Stimulated activated naive CD4-positive, alpha-beta T cell treated with Interleukin-2 at 50 U/mL for 16 hours (primary cell): ENCODE measurements at regions not wholly inside any gene's neighbourhood (a gene's known extent, or its start where the extent isn't known, plus 50 kb on each side); places are given as distances from the start of the nearest gene placed in this dataset.
"Not testable (repeated sequence)": the region's sequence is repeated elsewhere in the genome, so short reads cannot be mapped to it uniquely, and the experiment has no call there.

ENCODE experiments used
- DNase-seq: peaks from one replicate; lab custom pipeline; 2025; lab: John Stamatoyannopoulos, UW

DNA sequence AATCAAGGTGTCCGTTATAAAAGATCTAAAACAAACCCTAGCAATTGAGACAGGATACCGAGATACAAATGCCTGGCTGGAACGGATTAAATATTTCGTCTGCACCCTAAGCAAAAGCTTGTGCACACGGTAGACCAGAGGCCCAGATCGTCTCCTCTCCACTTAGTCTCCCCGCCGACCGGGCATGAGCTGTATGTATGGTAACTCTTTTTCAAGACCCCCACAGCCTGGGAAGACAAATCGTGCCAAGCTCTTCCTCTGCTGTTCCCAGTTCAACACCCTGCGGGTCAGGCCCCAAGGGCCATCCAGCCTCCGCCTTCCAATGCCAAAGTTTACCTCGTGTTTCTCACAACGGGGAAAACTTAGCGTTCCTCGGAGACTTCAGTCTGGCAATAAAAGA lies 285.7 kb upstream of the GALNT17 start:
- DNase-seq, result no peak

DNA sequence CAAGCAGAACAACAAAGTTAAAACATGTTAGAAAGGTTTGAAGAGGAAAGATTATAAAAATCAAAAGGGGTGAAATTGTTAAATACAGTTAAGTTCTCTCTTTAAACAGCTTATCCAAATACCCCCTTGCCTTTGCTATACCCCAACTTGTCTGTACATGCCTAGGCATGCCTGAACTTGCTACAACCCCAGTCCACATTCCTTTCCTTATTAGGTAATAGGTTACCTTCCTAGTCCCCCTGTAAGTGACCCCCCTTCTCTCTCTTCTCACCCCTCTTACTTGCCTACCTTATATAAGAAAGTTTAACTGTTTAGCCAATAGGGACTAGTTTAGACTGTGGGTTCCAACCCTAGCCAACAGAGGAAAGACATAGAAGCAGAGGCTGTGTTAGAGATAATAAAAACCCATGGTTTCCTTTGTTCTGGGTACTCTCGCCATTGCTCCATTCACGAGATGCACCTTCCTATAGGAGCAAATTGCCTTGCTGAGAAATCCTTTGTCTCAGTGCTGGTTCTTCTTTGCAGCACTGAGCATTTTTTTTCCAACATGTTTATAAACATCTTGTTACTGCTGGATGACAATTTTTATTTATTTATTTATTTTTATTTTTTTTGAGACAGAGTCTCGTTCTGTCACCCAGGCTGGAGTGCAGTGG lies 282.2 kb upstream of the GALNT17 start:
- no peak for DNase-seq

- DNase-seq, result no peak
These were observed 276.6 kb upstream of the GALNT17 start for GRCh38 chr7:70855373-70855772.

DNA sequence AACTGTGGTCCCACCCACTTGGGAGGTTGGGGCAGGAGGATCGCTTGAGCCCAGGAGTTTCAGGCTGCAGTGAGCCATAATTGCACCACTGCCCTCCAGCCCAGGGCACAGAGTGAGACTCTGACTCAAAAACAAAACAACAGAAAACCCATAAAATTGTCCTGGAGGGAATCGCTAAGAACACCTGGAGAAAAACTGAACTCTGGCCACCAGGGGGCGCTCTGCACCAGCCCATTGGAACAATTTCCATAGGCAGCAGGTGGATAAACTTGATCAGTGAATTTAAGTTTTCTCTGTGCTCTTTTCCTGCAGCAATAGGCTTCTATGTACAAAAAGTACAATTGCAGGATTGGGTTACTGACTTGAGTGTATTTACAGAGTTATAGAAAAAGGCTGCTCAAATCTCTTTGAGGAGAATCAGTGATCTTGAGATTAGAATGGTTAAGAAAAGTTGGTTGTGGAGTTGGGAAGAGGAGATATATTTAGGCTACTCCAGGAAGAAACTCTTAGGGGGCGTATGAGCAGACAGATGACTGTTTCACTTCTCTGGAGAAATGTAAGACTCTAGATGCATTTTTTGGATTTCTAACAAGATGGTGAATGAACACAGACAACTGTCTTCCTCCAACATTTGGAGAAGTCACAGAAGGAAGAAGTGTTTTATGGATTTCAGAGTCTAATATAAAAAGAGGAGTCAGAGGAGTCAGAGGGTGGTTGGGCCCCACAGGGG lies 274.9 kb upstream of the GALNT17 start:
- DNase-seq, result peak; percentile 24

GRCh38 chr7:70857793-70858545 lies 274.0 kb upstream of the GALNT17 start:
- DNase-seq, result no peak

DNA sequence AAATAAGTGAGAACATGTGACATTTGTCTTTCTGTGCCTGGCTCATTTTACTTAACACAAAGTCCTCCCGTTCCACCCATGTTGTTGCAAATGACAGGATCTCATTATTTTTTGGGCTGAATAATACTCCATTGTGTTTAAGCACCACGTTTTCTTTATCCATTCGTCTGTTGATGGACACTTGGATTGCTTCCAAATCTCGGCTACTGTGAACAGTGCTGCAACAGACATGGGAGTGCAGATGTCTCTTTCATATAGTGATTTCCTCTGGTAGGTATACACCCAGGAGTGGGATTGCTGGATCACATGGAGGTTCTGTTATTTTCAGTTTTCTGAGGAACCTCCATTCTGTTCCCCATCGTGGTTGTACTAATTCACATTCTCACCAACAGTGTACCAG lies 264.4 kb upstream of the GALNT17 start:
- DNase-seq, result no peak

GRCh38 chr7:70870349-70870748 lies 261.6 kb upstream of the GALNT17 start:
- DNase-seq, result no peak

GRCh38 chr7:70872188-70872587 lies 259.8 kb upstream of the GALNT17 start:
- no peak for DNase-seq

DNA sequence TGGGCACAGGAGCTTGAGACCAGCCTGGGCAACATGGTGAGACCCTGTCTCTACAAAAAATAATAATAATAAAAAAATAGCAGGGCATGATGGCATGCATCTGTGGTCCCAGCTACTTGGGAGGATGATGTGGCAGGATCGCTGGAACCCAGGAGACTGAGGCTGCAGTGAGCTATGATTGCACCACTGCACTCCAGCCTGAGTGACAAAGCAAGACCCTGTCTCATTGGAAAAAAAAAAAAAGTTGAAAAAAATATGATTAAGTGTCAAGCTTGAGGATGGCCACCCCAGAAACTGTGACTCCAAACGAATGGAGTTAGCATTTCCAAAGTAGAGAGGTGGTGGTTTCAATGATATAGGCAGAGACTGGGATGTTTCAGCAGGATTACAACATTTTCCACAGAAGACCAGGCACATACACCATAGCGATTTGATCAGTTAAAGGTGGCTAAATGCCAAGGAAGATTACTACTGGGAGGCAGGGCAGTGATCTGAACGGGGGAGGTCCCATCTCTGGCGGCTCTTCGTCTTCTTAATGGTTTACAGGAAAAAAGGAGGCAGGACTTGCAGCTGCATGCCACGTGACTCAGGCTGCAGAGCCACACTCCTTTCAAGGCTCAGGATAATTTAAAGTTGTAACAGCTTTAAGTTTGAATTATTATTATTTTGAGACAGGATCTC lies 250.6 kb upstream of the GALNT17 start:
- DNase-seq, result no peak

DNA sequence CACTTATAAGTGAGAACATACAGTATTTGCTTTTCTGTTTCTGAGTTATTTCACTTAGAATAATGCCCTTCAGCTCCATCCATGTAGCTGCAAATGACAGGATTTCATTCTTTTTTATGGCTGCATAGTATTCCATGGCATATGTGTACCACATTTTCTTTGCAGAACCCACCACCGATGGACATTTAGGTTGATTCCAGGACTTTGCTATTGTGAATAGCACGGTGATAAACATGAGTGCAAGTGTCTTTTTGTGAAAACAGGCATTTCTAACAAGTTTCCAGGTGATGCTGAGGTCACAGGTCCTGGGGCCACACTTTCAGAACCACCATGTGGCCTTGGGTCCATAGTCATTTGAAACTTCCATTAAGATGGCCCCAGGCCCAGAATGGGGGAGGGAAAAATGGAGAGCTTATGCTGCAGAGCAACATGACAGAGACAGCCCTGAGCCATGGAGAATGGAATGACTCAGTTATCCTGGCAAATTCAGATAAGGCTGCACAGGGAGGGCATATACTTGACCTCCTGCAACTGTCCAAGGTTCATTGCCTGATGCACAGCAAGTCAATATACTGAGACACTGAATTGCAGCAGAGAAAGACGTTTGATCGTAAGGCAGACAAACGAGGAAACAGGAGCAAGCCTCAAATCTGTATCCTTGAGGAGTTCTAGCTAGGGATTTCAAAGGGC lies 248.0 kb upstream of the GALNT17 start:
- DNase-seq, result no peak

DNA sequence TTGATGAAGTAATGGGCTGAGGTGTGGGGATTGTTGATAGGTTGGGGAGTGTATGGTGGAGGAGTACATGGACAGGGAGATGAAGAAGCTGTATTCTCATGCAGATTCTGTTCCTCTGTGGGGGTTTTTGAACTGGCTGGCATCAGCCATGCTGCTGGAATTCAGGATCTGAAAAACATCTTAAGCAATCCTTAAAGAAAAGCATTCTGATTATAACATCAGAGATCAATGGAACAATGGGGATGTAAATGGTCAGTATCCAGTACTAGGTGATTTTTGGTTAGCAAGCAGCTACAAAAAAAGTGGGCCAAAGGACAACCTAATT lies 247.5 kb upstream of the GALNT17 start:
- no peak for DNase-seq

DNA sequence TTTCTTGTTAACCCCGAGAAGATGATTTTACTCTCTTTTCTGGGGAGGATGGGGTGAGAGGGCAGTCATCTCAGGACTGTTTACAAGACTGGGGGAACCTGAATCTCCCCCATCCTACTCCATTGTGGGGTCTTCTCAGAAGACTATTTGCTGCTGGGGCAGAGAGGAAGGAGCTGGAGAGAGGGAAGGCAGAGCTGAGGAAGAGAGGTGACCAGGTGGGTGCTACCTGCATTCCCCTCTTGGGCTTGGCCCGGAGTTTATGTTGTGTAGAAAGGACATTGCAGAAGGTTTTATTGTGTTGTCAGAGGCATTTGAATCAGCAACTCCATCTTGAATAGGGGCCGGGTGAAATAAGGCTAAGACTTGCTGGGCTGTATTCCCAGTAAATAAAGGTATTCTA lies 247.1 kb upstream of the GALNT17 start:
- DNase-seq, result no peak

DNA sequence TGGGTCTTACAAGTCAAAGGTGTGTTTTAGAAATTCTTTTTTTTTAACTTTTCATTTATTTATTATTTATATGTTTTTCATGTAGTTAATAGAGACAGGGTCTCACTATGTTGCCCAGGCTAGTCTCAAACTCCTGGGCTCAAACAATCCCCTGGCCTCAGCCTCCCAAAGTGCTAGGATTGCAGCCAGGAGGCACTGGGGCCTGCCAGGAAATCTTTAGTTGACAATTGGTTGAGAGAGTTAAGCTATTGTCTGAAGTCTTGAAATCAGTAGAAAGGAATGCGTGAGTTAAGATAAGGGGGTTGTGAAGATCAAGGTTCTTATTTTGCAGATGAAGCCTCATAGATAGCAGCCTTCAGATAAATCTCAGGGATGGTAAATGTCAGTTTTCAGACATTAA lies 245.4 kb upstream of the GALNT17 start:
- no peak for DNase-seq

DNA sequence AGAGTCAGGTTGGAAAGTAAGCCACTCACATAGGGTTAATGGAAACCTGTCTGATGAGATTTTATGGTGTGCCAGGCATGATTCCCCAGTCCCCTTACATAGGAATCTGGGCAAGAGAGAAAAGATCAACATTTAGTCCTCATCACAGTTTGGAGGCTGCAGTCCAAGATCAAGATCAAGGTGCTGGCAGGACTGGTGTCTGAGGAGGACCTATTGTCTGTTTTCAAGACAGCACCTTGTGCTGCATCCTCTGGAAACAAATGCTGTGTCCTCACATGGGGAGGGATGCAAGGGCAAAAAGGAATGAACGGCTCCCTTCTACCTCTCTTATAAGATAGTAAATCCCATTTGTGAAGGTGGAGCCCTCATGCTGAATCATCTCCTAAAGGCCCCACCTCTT lies 244.8 kb upstream of the GALNT17 start:
- no peak for DNase-seq

DNA sequence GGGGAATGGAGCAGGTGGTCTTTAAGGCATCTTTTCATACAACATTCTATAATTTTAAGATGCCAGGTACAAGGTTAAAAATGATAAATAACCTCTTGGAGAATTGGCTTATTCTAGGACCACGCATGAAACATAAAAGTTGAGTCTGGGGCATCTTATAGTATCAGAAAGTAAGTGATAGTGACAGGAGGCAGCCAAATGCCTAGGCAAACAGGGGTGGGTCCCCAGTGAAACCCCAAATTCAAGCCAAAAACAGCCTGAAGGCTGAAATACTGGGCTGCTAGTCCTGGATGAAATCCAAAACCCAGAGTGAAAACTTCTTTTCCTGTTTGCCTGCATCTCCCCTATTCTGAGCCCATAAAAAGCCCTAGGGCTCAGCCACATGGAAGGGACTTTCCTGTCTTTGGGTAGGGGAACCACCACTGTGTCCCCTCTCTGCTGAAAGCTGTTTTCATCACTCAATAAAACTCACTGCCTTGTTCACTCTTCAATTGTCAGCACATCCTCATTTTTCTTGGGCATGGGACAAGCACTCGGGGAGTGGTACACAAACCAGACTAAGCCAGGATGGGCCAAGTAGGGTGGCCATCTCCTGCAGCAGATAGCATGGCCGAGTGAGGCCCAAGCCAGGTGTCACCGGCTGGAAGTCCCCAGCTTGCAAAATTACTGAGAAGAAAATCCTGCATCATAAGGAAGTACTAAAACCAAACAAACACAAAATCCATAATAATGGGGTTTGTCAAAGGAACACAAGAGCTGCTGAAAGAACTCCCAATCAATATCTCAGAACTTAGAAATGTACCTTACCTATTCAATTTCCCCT lies 241.6 kb upstream of the GALNT17 start:
- DNase-seq, result no peak

GRCh38 chr7:70893422-70893821 lies 238.5 kb upstream of the GALNT17 start:
- DNase-seq, result no peak

DNA sequence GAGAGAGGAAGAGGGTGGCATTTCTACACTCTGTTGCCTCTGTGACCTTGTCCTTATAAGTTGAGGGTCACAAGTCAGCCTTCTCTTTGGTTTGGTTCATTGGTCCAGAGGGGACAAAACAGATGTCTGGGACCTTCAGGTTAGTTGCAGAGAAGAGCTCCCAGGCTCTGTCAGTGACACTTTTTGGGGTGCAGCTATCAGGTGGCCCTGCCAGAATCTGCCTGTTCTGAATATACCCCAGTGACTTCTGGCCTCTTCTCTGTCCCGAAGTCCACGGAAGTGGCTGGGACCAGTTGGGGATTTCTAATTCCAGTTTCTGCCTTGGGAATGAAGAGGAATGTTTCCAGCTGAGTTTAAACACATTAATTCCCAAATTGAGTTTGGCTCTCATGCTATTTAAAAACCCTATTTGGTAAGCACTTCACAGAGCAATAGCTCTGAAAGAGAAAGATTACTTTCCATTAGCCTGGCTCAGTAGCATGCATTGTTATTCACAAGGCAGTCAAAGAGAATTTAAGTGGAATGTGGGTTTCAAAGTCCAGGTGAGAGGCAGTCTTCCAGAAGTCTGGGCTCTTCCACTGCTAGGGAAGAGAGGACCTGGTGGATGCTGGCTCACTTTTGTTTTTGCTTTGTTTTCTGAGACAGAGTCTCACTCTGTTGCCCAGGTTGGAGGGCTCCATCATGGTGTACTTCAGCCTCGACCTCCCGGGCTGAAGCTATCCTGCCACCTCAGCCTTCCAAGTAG lies 237.8 kb upstream of the GALNT17 start:
- DNase-seq, result no peak

DNA sequence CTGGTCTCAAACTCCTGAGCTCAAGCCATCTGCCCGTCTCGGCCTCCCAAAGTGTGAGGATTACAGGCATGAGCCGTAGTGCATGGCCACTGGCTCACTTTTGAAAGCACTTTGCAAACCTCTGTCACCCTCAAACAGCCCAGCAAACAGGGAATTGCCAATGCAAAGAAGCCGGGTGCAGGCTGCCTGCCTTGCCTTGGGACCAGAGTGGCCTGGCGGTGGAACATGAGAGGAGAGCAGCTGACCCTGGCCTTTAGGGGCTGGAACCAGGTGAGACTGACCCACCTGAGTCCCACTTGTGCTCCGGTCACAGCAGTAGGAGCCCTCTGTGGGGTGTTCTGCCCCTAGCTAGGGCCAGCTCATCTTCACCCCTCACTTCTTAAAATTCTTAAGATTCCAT lies 237.1 kb upstream of the GALNT17 start:
- DNase-seq, result no peak

- DNase-seq, result not testable (repeated sequence)
These were observed 236.4 kb upstream of the GALNT17 start for GRCh38 chr7:70895337-70896200.
